Panc1 (cell line): ENCODE measurements at regions not wholly inside any gene's neighbourhood (a gene's known extent, or its start where the extent isn't known, plus 50 kb on each side); places are given as distances from the start of the nearest gene placed in this dataset.
A peak's percentile ranks its signal among the peaks of the same experiment; 100 is the strongest.

Experiments
- ATAC-seq: fragments of 200-7000 bp; cut with Tn5 transposase; 2 replicates; pipeline ENCODE4 v1.9.1; 2020; ENCODE audit warnings: mild to moderate bottlenecking, moderate library complexity
- BruUV-seq: library from RNA; stranded (reverse); fragments of 400-500 nt; replicated peaks from 2 replicates; lab custom pipeline; 2021; lab: Mats Ljungman, UMichigan
- CTCF ChIA-PET: fragments of 300-600 bp; sonication (Branson Sonifier 250); formaldehyde crosslinking; loops from one replicate; lab custom pipeline; 2022; ENCODE audit warnings: antibody characterized with exemption; lab: Charles Lee
- POLR2A ChIA-PET: fragments of 300-600 bp; sonication (Branson Sonifier 250); formaldehyde crosslinking; loops from one replicate; lab custom pipeline; 2022; ENCODE audit warnings: antibody characterized with exemption; lab: Charles Lee
- DNase-seq: peaks from one replicate; pipeline ENCODE4 v3.0.0-alpha.2; 2010; ENCODE audit warnings: low read depth, low spot score
- H3K27ac ChIP-seq: 2 replicates; pipeline ENCODE4 v1.5.1; 2011; ENCODE audit warnings: mild to moderate bottlenecking, low read length, inconsistent platforms
- H3K27me3 ChIP-seq: fragments of 200-500 bp; sonication (Bioruptor generic); 2 replicates; pipeline ENCODE4 v1.6.0; 2014; ENCODE audit warnings: low read length, inconsistent platforms; ENCODE audit not compliant: control insufficient read depth, insufficient read depth
- H3K36me3 ChIP-seq: fragments of 200-500 bp; sonication (Bioruptor generic); 2 replicates; pipeline ENCODE4 v1.5.1; 2014; ENCODE audit warnings: inconsistent platforms, mild to moderate bottlenecking, low read length, moderate library complexity; ENCODE audit not compliant: control insufficient read depth, insufficient read depth
- H3K4me1 ChIP-seq: 2 replicates; pipeline ENCODE4 v1.5.1; 2011; ENCODE audit warnings: inconsistent platforms, mild to moderate bottlenecking, low read length, moderate library complexity; ENCODE audit not compliant: control insufficient read depth, insufficient read depth
- H3K4me3 ChIP-seq, 2 experiments: 2 replicates each; pipeline ENCODE4 v1.5.1; 2011 to 2012; ENCODE audit warnings: low read depth in 2 of 2, low read length in 2 of 2, mild to moderate bottlenecking in 2 of 2, inconsistent platforms in 1 of 2, moderate library complexity in 1 of 2
- H3K9me3 ChIP-seq: fragments of 200-500 bp; sonication (Bioruptor generic); 2 replicates; pipeline ENCODE4 v1.5.1; 2014; ENCODE audit warnings: low read depth, mild to moderate bottlenecking, inconsistent platforms, low read length, moderate library complexity; ENCODE audit not compliant: control insufficient read depth, insufficient read depth
- CTCF ChIP-seq: fragments of 450-650 bp; IDR thresholded peaks from 2 replicates; pipeline ENCODE4 v1.5.1; 2017; ENCODE audit warnings: mild to moderate bottlenecking
- POLR2AphosphoS5 ChIP-seq: IDR thresholded peaks from 2 replicates; pipeline ENCODE4 v1.6.1; 2012; ENCODE audit warnings: mild to moderate bottlenecking, low read depth, low read length, moderate library complexity
- SIN3A ChIP-seq: IDR thresholded peaks from 2 replicates; pipeline ENCODE4 v1.6.1; 2012; ENCODE audit warnings: low read depth, mild to moderate bottlenecking, low read length, moderate library complexity, borderline replicate concordance; ENCODE audit not compliant: insufficient read depth
- TCF7L2 ChIP-seq: IDR thresholded peaks from 2 replicates; pipeline ENCODE4 v1.6.1; 2011; ENCODE audit warnings: mild to moderate bottlenecking, low read depth, low read length, inconsistent platforms
- in situ Hi-C: cut with HindIII; loops from 2 replicates; pipeline ENCODE4 v1.10.0; 2016; ENCODE audit warnings: low sequenced_read_pairs, low pct_unique_long_range_greater_than_20kb
- intact Hi-C: fragments of 100-400 bp; cut with micrococcal nuclease; formaldehyde crosslinking; loops from one replicate; pipeline ENCODE4 v1.10.0; 2022; ENCODE audit not compliant: unreplicated experiment
- TF ChIP-seq, protein P1 (sequence below), 2 experiments: IDR thresholded peaks; 2 replicates each; pipeline ENCODE4 v1.6.1; 2011 to 2012; ENCODE audit warnings: low read depth in 2 of 2, control low read depth in 1 of 2, low read length in 1 of 2, mild to moderate bottlenecking in 1 of 2, moderate library complexity in 1 of 2; ENCODE audit not compliant: insufficient read depth in 1 of 2

- no peaks in the 10 kb centered on the region for H3K36me3 ChIP-seq
- in situ Hi-C loops (no loop called here), intact Hi-C loops (no loop called here)
- ChIA-PET POLR2A (no interaction called here), CTCF (no interaction called here)
- BruUV-seq, result no TSS peak
- no peaks in the 10 kb centered on the region for H3K27me3 ChIP-seq
- ATAC-seq, result no peak
- H3K4me1 ChIP-seq, result peaks cover 4% of the 10 kb centered on the region; the same call in 1 of the 2 replicates
- no peak overlapping the region for H3K27ac ChIP-seq
- no peak overlapping the region for H3K4me3 ChIP-seq
- DNase-seq, result no peak
- no peaks in the 10 kb centered on the region for H3K9me3 ChIP-seq
- TF ChIP-seq POLR2AphosphoS5 (no peak), TCF7L2 (no peak), SIN3A (no peak), CTCF (no peak)
- TF ChIP-seq, protein P1, sequence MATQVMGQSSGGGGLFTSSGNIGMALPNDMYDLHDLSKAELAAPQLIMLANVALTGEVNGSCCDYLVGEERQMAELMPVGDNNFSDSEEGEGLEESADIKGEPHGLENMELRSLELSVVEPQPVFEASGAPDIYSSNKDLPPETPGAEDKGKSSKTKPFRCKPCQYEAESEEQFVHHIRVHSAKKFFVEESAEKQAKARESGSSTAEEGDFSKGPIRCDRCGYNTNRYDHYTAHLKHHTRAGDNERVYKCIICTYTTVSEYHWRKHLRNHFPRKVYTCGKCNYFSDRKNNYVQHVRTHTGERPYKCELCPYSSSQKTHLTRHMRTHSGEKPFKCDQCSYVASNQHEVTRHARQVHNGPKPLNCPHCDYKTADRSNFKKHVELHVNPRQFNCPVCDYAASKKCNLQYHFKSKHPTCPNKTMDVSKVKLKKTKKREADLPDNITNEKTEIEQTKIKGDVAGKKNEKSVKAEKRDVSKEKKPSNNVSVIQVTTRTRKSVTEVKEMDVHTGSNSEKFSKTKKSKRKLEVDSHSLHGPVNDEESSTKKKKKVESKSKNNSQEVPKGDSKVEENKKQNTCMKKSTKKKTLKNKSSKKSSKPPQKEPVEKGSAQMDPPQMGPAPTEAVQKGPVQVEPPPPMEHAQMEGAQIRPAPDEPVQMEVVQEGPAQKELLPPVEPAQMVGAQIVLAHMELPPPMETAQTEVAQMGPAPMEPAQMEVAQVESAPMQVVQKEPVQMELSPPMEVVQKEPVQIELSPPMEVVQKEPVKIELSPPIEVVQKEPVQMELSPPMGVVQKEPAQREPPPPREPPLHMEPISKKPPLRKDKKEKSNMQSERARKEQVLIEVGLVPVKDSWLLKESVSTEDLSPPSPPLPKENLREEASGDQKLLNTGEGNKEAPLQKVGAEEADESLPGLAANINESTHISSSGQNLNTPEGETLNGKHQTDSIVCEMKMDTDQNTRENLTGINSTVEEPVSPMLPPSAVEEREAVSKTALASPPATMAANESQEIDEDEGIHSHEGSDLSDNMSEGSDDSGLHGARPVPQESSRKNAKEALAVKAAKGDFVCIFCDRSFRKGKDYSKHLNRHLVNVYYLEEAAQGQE (IDR thresholded peaks at IDR 0.05; ENCODE audit: insufficient read depth in 1 of 2, low read depth in 2 of 2, low read length in 1 of 2), result no peak
These were observed 60.9 kb downstream of the SOWAHC start for GRCh38 chr2:109674894-109675534.

GRCh38 chr2:109675666-109676345 lies 61.6 kb downstream of the SOWAHC start:
- ChIA-PET POLR2A (no interaction called here), CTCF (no interaction called here)
- Histone ChIP-seq H3K4me3 (no peak overlapping the region), H3K36me3 (no peaks in the 10 kb centered on the region), H3K9me3 (no peaks in the 10 kb centered on the region), H3K27me3 (no peaks in the 10 kb centered on the region), H3K27ac (no peak overlapping the region), H3K4me1 (peaks cover 4% of the 10 kb centered on the region; the same call in 1 of the 2 replicates)
- no TSS peak for BruUV-seq
- peak; percentile 54 for ATAC-seq
- in situ Hi-C loops (no loop called here), intact Hi-C loops (no loop called here)
- DNase-seq, result no peak
- TF ChIP-seq CTCF (no peak), TCF7L2 (no peak), SIN3A (no peak), POLR2AphosphoS5 (no peak)
- TF ChIP-seq, protein P1 (IDR thresholded peaks at IDR 0.05; ENCODE audit: insufficient read depth in 1 of 2, low read depth in 2 of 2, low read length in 1 of 2), result no peak
